Muscle of leg (tissue), 3 donors: ENCODE measurements at regions not wholly inside any gene's neighbourhood (a gene's known extent, or its start where the extent isn't known, plus 50 kb on each side); places are given as distances from the start of the nearest gene placed in this dataset.

Experiments
- DNase-seq: peaks from one replicate; pipeline ENCODE4 v3.0.0; 2013
- H3K27ac ChIP-seq: one replicate; pipeline ENCODE4 v1.5.1; 2013; ENCODE audit warnings: mild to moderate bottlenecking, low read length, control low read depth
- H3K27me3 ChIP-seq: one replicate; pipeline ENCODE4 v1.6.1; 2013; ENCODE audit warnings: low read length; ENCODE audit not compliant: control insufficient read depth, insufficient read depth
- H3K36me3 ChIP-seq: one replicate; pipeline ENCODE4 v1.6.1; 2013; ENCODE audit warnings: low read length; ENCODE audit not compliant: control insufficient read depth, insufficient read depth
- H3K4me1 ChIP-seq: one replicate; pipeline ENCODE4 v1.6.1; 2013; ENCODE audit warnings: low read length; ENCODE audit not compliant: control insufficient read depth, insufficient read depth
- H3K4me3 ChIP-seq: one replicate; pipeline ENCODE4 v1.5.1; 2013; ENCODE audit warnings: low read length, control low read depth
- H3K9me3 ChIP-seq: replicated peaks from 2 replicates; pipeline ENCODE4 v1.6.1; 2013; ENCODE audit warnings: low read depth, low read length; ENCODE audit not compliant: control insufficient read depth
- WGBS: methylation state at CpG from one replicate; pipeline ENCODE4 v1.1.5; 2013; ENCODE audit warnings: missing lambda C conversion rate; ENCODE audit not compliant: insufficient coverage; 5-methylcytosine and 5-hydroxymethylcytosine counted together

DNA sequence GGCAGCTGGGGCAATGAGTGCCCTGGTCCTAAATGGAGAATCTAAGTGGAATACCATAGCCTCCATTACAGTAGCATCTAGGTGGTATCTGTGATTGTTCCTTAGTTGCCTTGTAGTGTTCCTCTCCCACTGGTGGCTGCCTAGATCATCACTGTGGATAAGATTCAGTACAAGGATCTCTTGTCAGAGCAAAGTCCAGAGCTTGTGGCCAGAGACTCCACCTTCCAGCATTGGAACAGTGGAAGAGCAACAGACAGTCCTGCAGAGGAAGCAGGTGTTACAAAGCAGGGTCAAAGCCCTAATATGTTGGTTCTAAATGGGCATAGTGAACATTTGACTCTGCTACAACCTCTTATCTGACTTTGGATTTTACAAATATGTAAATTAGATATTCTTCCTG, 194.1 kb upstream of the GRIK2 start:
- Histone ChIP-seq H3K27me3 (no peaks in the 10 kb centered on the region), H3K36me3 (no peaks in the 10 kb centered on the region), H3K9me3 (no peaks in the 10 kb centered on the region), H3K4me1 (no peaks in the 10 kb centered on the region), H3K4me3 (no peak overlapping the region), H3K27ac (no peak overlapping the region)
- DNase-seq, result no peak

DNA sequence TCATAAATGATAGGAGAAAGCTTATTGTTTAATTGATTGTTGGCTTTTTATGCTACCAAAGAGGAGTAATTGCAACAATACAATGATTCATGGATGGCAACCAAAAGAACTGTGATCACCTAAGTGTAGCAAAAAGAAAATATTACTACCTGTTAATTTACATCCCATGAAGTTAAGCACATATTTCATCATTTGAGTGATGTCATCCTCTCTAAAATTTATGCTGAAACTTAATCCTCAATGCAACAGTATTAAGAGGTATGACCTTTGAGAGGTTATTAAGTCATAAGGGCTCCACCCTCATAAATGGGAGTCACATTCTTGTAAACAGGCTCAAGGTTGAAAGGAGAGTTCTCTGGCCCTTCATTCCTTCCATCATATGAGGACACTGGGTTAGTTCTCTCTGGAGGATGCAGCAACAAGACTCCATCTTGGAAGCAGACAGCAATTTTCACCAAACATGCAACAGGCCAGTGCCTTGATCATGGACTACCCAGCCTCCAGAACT, 190.6 kb upstream of the GRIK2 start:
- no peaks in the 10 kb centered on the region for H3K27me3 ChIP-seq
- H3K4me1 ChIP-seq, result no peaks in the 10 kb centered on the region
- H3K9me3 ChIP-seq, result no peaks in the 10 kb centered on the region
- no peak overlapping the region for H3K4me3 ChIP-seq
- DNase-seq, result no peak
- no peak overlapping the region for H3K27ac ChIP-seq
- H3K36me3 ChIP-seq, result no peaks in the 10 kb centered on the region

DNA sequence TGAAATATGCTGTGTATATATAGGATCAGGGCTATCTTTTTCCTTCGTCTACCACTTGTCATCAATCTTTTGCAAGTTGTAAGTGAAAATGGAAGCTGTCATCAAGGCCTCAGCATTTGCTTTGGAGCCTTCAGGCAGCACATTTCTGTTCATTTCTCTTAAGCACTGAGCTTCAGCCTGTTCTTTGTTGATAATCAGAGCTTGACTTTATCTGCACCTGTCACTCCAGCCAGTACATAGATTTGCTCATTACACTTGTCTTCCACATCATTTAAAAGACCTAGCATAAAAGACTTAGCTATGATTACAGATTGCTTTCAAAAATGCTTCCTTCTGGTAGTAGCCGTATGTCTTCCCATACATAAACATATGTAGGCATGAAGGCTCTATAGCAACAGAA, 189.8 kb upstream of the GRIK2 start:
- WGBS, result no CpG with 5 or more reads among the region's 2 CpGs
- no peaks in the 10 kb centered on the region for H3K36me3 ChIP-seq
- DNase-seq, result no peak

DNA sequence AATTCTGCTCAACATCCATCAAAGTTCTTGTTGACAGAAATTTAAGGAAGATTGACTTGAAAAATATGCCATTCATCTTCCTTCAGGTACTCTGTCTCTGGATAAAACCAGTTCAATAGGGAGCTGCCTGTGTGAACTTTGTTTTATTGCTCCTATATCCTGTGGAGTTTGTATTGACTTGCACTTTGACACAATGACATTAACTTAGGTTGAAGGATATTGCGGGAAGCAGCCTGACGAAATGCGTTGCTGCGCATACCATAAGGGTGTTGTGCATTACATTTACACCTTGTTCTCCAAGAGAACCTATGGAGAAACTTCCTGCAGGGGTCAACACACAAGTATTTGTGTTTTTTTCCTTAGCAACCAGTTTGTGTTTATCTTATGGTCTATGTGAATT, 185.4 kb upstream of the GRIK2 start:
- DNase-seq, result no peak
- H3K36me3 ChIP-seq, result no peaks in the 10 kb centered on the region
- 10% methylated on average over 2 of the region's 4 CpGs for WGBS
- H3K27ac ChIP-seq, result no peak overlapping the region
- H3K4me1 ChIP-seq, result no peaks in the 10 kb centered on the region
- no peaks in the 10 kb centered on the region for H3K9me3 ChIP-seq
- no peaks in the 10 kb centered on the region for H3K27me3 ChIP-seq
- H3K4me3 ChIP-seq, result no peak overlapping the region

More for the DNA sequence above, 189.8 kb upstream of the GRIK2 start:
- H3K27me3 ChIP-seq, result no peaks in the 10 kb centered on the region
- H3K9me3 ChIP-seq, result no peaks in the 10 kb centered on the region
- H3K4me3 ChIP-seq, result no peak overlapping the region
- H3K4me1 ChIP-seq, result no peaks in the 10 kb centered on the region
- H3K27ac ChIP-seq, result no peak overlapping the region

DNA sequence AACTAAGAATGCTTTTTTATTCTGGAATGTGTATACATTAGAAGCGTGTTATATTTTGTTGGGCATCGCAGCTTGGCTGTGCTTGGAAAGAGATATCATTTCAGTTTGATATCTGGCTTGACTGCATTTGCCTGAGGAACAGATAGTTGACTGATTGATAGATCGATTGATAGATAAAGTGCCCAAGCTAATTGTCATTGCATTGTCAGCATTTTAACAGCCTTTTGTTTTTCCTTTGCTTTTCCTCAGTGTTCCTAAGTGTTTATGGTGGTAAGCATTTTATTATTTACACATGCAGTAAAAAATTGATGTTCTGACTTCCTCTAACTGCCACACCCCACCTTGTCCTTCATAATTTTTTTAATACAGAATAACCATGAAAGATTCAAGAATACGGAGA, 180.9 kb upstream of the GRIK2 start:
- Histone ChIP-seq H3K9me3 (no peaks in the 10 kb centered on the region), H3K4me3 (no peak overlapping the region), H3K27me3 (no peaks in the 10 kb centered on the region), H3K27ac (no peak overlapping the region), H3K4me1 (no peaks in the 10 kb centered on the region), H3K36me3 (no peaks in the 10 kb centered on the region)
- no peak for DNase-seq
- 94% methylated on average over 2 of the region's 4 CpGs for WGBS

DNA sequence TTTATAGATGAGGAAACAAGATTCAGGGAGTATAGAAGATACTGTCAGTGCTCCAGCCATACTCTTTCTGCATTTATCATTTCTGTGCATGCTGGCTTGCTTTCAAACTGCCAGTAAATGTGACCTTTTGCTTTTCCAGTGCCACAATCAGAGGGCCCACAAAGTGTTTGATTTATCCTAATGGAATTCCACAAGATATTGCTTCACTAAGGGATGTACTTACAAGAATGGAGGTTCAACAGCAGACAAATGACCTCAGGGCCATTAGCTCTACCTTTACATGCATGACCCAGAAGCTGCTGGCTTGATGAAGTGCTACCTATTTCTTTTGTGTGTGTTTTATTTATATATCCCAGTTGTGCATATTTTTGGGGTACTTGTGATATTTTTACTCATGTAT, 171.5 kb upstream of the GRIK2 start:
- no peak overlapping the region for H3K4me3 ChIP-seq
- peaks cover 2% of the 10 kb centered on the region for H3K9me3 ChIP-seq
- no peak overlapping the region for H3K27ac ChIP-seq
- no peak for DNase-seq
- H3K36me3 ChIP-seq, result no peaks in the 10 kb centered on the region
- H3K4me1 ChIP-seq, result no peaks in the 10 kb centered on the region
- no peaks in the 10 kb centered on the region for H3K27me3 ChIP-seq

DNA sequence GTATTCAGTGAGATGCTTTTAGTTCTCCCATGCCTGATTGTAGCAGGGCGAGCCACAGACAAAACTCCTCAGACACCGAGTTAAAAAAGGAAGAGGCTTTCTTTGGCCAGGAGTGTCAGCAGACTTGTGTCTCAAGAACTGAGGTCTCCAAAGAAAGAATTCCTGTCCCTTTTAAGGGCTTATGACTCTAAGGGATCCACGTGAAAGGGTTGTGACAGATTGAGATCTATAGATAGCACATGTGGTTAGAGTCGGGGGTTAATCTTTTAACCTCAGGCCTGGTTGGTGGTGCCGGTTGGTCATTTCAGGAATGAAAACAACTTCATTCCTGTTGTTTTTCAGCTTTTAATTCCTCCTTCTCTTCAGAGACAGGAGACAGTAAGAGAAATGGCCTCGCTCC, 168.8 kb upstream of the GRIK2 start:
- DNase-seq, result no peak
- Histone ChIP-seq H3K27ac (no peak overlapping the region), H3K9me3 (peaks cover 2% of the 10 kb centered on the region), H3K4me1 (no peaks in the 10 kb centered on the region), H3K4me3 (no peak overlapping the region), H3K36me3 (no peaks in the 10 kb centered on the region), H3K27me3 (no peaks in the 10 kb centered on the region)
- 89% methylated on average over 4 of the region's 6 CpGs for WGBS

DNA sequence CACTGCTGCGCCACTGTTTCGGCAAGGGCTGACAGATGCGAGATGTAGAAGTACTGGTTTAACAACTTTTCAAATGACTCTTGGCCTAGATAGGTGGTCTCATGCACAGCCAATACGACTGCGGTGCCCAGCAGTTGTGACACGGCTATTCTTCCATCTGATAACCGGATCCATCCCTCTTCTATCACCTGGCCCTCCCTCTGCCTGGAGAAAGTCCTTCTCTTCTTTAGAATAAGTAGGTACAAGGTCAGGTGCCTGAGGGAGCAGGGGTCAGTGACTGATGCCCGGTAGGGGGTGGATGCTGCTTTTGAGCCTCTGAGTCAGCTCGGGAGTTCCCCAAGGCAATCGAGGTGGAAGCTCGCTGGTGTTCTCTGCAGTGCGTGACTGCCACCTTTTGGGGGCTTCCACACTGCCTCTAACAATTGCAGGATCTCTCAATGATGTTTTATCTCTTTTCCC, 166.8 kb upstream of the GRIK2 start:
- Histone ChIP-seq H3K36me3 (no peaks in the 10 kb centered on the region), H3K27me3 (no peaks in the 10 kb centered on the region), H3K4me1 (no peaks in the 10 kb centered on the region), H3K4me3 (no peak overlapping the region), H3K9me3 (peaks cover 2% of the 10 kb centered on the region), H3K27ac (no peak overlapping the region)
- no peak for DNase-seq
- 87% methylated on average over 3 of the region's 12 CpGs for WGBS

DNA sequence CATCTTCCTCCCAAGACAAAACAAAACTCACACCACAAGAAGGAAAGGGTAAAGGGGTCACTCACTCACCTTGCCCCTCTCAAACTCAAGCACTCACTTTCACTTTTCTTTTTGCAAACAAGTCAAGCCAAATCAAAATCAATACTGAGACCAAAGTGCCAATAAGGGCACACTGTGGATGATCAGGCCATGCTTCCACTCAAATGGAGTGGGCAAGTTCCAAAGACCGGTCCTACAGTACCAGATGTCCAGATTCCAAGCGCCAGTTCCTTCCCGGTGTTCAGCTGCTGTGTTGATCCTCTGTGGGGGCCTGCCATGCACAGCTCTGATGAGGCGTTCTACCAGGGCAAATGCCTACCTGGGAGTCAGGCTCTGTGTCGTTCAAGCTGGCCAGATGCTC, 162.6 kb upstream of the GRIK2 start:
- Histone ChIP-seq H3K27me3 (no peaks in the 10 kb centered on the region), H3K4me1 (no peaks in the 10 kb centered on the region), H3K27ac (no peak overlapping the region), H3K9me3 (no peaks in the 10 kb centered on the region), H3K4me3 (no peak overlapping the region), H3K36me3 (no peaks in the 10 kb centered on the region)
- DNase-seq, result no peak
- 95% methylated on average over 5 of the region's 5 CpGs for WGBS

DNA sequence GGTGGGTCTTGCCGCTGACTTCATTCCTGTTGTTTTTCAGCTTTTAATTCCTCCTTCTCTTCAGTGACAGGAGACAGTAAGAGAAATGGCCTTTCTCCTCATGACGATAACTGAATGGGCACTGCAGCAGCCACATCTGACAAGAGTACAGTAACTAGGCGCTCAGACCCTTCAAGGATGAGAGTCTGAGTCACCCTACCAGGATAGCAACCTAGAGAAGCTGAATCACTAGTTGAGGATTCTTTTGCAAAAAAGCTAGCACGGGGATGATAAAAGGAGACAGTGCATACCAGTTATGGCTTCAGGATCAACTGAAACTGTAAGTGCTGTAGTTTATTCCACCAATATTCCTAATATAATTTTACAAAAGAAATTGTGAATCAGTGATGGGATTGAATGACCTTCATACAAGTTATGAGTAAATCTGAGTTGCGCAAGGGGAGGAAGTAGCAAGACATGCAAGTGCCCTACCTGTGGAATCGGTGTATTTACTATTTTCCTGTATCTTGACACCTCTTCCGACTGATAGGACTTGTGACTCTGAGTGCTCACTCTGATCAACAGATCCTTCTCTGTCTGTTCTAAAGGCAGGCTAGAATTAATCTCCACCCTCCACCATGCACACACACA, 161.8 kb upstream of the GRIK2 start:
- WGBS, result 97% methylated on average over 4 of the region's 7 CpGs
- Histone ChIP-seq H3K4me1 (no peaks in the 10 kb centered on the region), H3K36me3 (no peaks in the 10 kb centered on the region), H3K4me3 (no peak overlapping the region), H3K27ac (no peak overlapping the region), H3K27me3 (no peaks in the 10 kb centered on the region), H3K9me3 (no peaks in the 10 kb centered on the region)
- no peak for DNase-seq

DNA sequence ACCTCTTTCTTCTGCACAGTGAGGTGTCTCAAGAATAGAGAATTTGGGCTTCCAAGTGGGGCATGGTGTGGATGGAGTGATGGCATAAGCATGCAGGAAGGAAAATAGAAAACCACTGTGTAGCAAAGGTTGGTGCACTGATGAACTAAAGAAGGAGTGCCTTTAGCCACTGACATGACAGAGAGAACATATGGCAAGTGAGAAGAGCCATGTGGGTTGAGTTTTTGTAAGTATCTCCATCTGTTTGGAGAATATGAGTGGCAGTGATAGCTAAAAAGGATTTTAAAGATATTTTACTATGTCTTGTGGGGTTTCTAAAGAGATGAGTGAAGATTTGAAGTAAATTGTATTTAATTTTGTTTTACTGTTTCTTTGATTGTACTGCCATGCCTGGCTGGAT, 160.5 kb upstream of the GRIK2 start:
- H3K27me3 ChIP-seq, result no peaks in the 10 kb centered on the region
- H3K27ac ChIP-seq, result no peak overlapping the region
- H3K4me3 ChIP-seq, result no peak overlapping the region
- H3K36me3 ChIP-seq, result no peaks in the 10 kb centered on the region
- H3K4me1 ChIP-seq, result no peaks in the 10 kb centered on the region
- DNase-seq, result no peak
- H3K9me3 ChIP-seq, result no peaks in the 10 kb centered on the region
